ENCODE measurements at regions not wholly inside any gene's neighbourhood (a gene's known extent, or its start where the extent isn't known, plus 50 kb on each side); places are given as distances from the start of the nearest gene placed in this dataset.

GRCh38 chr9:105954517-105954916, 260.2 kb downstream of the TMEM38B start:
- TF ChIP-seq CTCF (IDR thresholded peaks at IDR 0.05) = no peak
- no peak for TF ChIP-seq POLR2A (IDR thresholded peaks at IDR 0.05)

Data from lower leg skin (tissue), 3 donors.